T-helper 17 cell (primary cell): ENCODE measurements at regions not wholly inside any gene's neighbourhood (a gene's known extent, or its start where the extent isn't known, plus 50 kb on each side); places are given as distances from the start of the nearest gene placed in this dataset.
"Not testable (repeated sequence)": the region's sequence is repeated elsewhere in the genome, so short reads cannot be mapped to it uniquely, and the experiment has no call there.

Source experiments
- ATAC-seq: fragments of 150-1000 bp; cut with Tn5 transposase; 2 replicates; pipeline ENCODE4 v1.10.0; 2021; ENCODE audit warnings: mild to moderate bottlenecking, moderate library complexity
- DNase-seq, 3 donors: peaks; one replicate each; pipeline versions ENCODE4 v3.0.0 to v3.0.0-alpha.2; 2020 to 2021
- H3K9me3 ChIP-seq: one replicate; pipeline ENCODE4 v1.7.0; 2013; ENCODE audit warnings: low read length, mild to moderate bottlenecking; ENCODE audit not compliant: control insufficient read depth, poor library complexity, severe bottlenecking
- H3K27ac Mint-ChIP-seq: one replicate; pipeline ENCODE4 v1.8.0; 2022; ENCODE audit warnings: mild to moderate bottlenecking, moderate library complexity, mixed read lengths
- H3K27me3 Mint-ChIP-seq: one replicate; pipeline ENCODE4 v1.8.0; 2022; ENCODE audit warnings: mixed read lengths
- H3K36me3 Mint-ChIP-seq: one replicate; pipeline ENCODE4 v1.8.0; 2022; ENCODE audit warnings: low read depth, mixed read lengths
- H3K4me1 Mint-ChIP-seq: one replicate; pipeline ENCODE4 v1.8.0; 2022; ENCODE audit warnings: mild to moderate bottlenecking, mixed read lengths
- H3K4me3 Mint-ChIP-seq: one replicate; pipeline ENCODE4 v1.8.0; 2022; ENCODE audit warnings: mild to moderate bottlenecking, moderate library complexity, mixed read lengths

- Mint-ChIP-seq H3K27ac (no peak overlapping the region), H3K36me3 (no peaks in the 10 kb centered on the region), H3K27me3 (no peaks in the 10 kb centered on the region), H3K4me1 (no peaks in the 10 kb centered on the region), H3K4me3 (no peak overlapping the region)
- no peak for DNase-seq
- no peak for ATAC-seq
- no peaks in the 10 kb centered on the region for H3K9me3 ChIP-seq
These were observed 143.5 kb upstream of the TOX3 start for GRCh38 chr16:52690468-52690867.

- no peak overlapping the region for H3K4me3 Mint-ChIP-seq
- no peaks in the 10 kb centered on the region for H3K27me3 Mint-ChIP-seq
- no peak for DNase-seq
- no peak overlapping the region for H3K27ac Mint-ChIP-seq
- H3K9me3 ChIP-seq: no peaks in the 10 kb centered on the region
- H3K4me1 Mint-ChIP-seq: no peaks in the 10 kb centered on the region
- ATAC-seq: no peak
- no peaks in the 10 kb centered on the region for H3K36me3 Mint-ChIP-seq
These were observed 134.1 kb upstream of the TOX3 start for GRCh38 chr16:52680993-52681392.

- H3K9me3 ChIP-seq: no peaks in the 10 kb centered on the region
- Mint-ChIP-seq H3K4me1 (no peaks in the 10 kb centered on the region), H3K36me3 (no peaks in the 10 kb centered on the region), H3K4me3 (no peak overlapping the region), H3K27me3 (no peaks in the 10 kb centered on the region), H3K27ac (no peak overlapping the region)
- DNase-seq (no peak), ATAC-seq (no peak)
These were observed 130.6 kb upstream of the TOX3 start for GRCh38 chr16:52677501-52677900.

GRCh38 chr16:52676959-52677358 is 130.0 kb upstream of the TOX3 start:
- DNase-seq: no peak
- Mint-ChIP-seq H3K27me3 (no peaks in the 10 kb centered on the region), H3K4me3 (no peak overlapping the region), H3K27ac (no peak overlapping the region), H3K4me1 (no peaks in the 10 kb centered on the region), H3K36me3 (no peaks in the 10 kb centered on the region)
- no peak for ATAC-seq
- H3K9me3 ChIP-seq: no peaks in the 10 kb centered on the region

GRCh38 chr16:52671590-52671989 is 124.6 kb upstream of the TOX3 start:
- Mint-ChIP-seq H3K27ac (no peak overlapping the region), H3K4me3 (no peak overlapping the region), H3K4me1 (no peaks in the 10 kb centered on the region), H3K27me3 (no peaks in the 10 kb centered on the region), H3K36me3 (no peaks in the 10 kb centered on the region)
- H3K9me3 ChIP-seq: no peaks in the 10 kb centered on the region
- DNase-seq: no peak
- ATAC-seq: no peak

GRCh38 chr16:52657924-52658323 is 111.0 kb upstream of the TOX3 start:
- ATAC-seq: no peak
- no peaks in the 10 kb centered on the region for H3K4me1 Mint-ChIP-seq
- no peaks in the 10 kb centered on the region for H3K27me3 Mint-ChIP-seq
- H3K27ac Mint-ChIP-seq: no peak overlapping the region
- H3K36me3 Mint-ChIP-seq: no peaks in the 10 kb centered on the region
- H3K9me3 ChIP-seq: no peaks in the 10 kb centered on the region
- no peak overlapping the region for H3K4me3 Mint-ChIP-seq
- DNase-seq: no peak

- DNase-seq, H3K27ac Mint-ChIP-seq, H3K4me3 Mint-ChIP-seq, H3K9me3 ChIP-seq, H3K36me3 Mint-ChIP-seq, H3K27me3 Mint-ChIP-seq, ATAC-seq, H3K4me1 Mint-ChIP-seq: not testable (repeated sequence)
These were observed 109.0 kb upstream of the TOX3 start for GRCh38 chr16:52655916-52656315.

GRCh38 chr16:52655156-52655555 is 108.2 kb upstream of the TOX3 start:
- H3K9me3 ChIP-seq, H3K4me1 Mint-ChIP-seq, DNase-seq, ATAC-seq, H3K4me3 Mint-ChIP-seq, H3K27me3 Mint-ChIP-seq, H3K36me3 Mint-ChIP-seq, H3K27ac Mint-ChIP-seq: not testable (repeated sequence)

- H3K4me1 Mint-ChIP-seq: no peaks in the 10 kb centered on the region
- H3K27ac Mint-ChIP-seq: no peak overlapping the region
- no peaks in the 10 kb centered on the region for H3K9me3 ChIP-seq
- DNase-seq (no peak), ATAC-seq (no peak)
- no peak overlapping the region for H3K4me3 Mint-ChIP-seq
- H3K36me3 Mint-ChIP-seq: no peaks in the 10 kb centered on the region
- H3K27me3 Mint-ChIP-seq: no peaks in the 10 kb centered on the region
These were observed 105.1 kb upstream of the TOX3 start for GRCh38 chr16:52652033-52652432.

- no peaks in the 10 kb centered on the region for H3K4me1 Mint-ChIP-seq
These were observed 103.8 kb upstream of the TOX3 start for GRCh38 chr16:52650789-52651188.

GRCh38 chr16:52650318-52650717 is 103.4 kb upstream of the TOX3 start:
- H3K9me3 ChIP-seq: no peaks in the 10 kb centered on the region
- no peaks in the 10 kb centered on the region for H3K27me3 Mint-ChIP-seq
- no peak overlapping the region for H3K4me3 Mint-ChIP-seq
- no peaks in the 10 kb centered on the region for H3K36me3 Mint-ChIP-seq
- no peak overlapping the region for H3K27ac Mint-ChIP-seq
- DNase-seq (no peak), ATAC-seq (no peak)
- H3K4me1 Mint-ChIP-seq: no peaks in the 10 kb centered on the region

More at GRCh38 chr16:52650789-52651188, 103.8 kb upstream of the TOX3 start:
- ATAC-seq (no peak), DNase-seq (no peak)
- no peaks in the 10 kb centered on the region for H3K9me3 ChIP-seq
- Mint-ChIP-seq H3K27me3 (no peaks in the 10 kb centered on the region), H3K4me3 (no peak overlapping the region), H3K36me3 (no peaks in the 10 kb centered on the region), H3K27ac (no peak overlapping the region)

GRCh38 chr16:52649870-52650269 is 102.9 kb upstream of the TOX3 start:
- Mint-ChIP-seq H3K4me3 (no peak overlapping the region), H3K36me3 (no peaks in the 10 kb centered on the region), H3K27ac (no peak overlapping the region), H3K4me1 (no peaks in the 10 kb centered on the region), H3K27me3 (no peaks in the 10 kb centered on the region)
- DNase-seq (no peak), ATAC-seq (no peak)
- no peaks in the 10 kb centered on the region for H3K9me3 ChIP-seq

GRCh38 chr16:52647588-52647987 is 100.6 kb upstream of the TOX3 start:
- no peak for DNase-seq
- ATAC-seq: no peak
- no peaks in the 10 kb centered on the region for H3K36me3 Mint-ChIP-seq
- no peaks in the 10 kb centered on the region for H3K4me1 Mint-ChIP-seq
- no peak overlapping the region for H3K4me3 Mint-ChIP-seq
- H3K27ac Mint-ChIP-seq: no peak overlapping the region
- no peaks in the 10 kb centered on the region for H3K9me3 ChIP-seq
- H3K27me3 Mint-ChIP-seq: no peaks in the 10 kb centered on the region

- no peaks in the 10 kb centered on the region for H3K36me3 Mint-ChIP-seq
- DNase-seq: no peak
- no peaks in the 10 kb centered on the region for H3K9me3 ChIP-seq
- no peaks in the 10 kb centered on the region for H3K27me3 Mint-ChIP-seq
- H3K4me3 Mint-ChIP-seq: no peak overlapping the region
- no peak overlapping the region for H3K27ac Mint-ChIP-seq
- no peaks in the 10 kb centered on the region for H3K4me1 Mint-ChIP-seq
- no peak for ATAC-seq
These were observed 96.1 kb upstream of the TOX3 start for GRCh38 chr16:52643006-52643405.

- ATAC-seq (no peak), DNase-seq (no peak)
- no peaks in the 10 kb centered on the region for H3K36me3 Mint-ChIP-seq
- H3K27ac Mint-ChIP-seq: no peak overlapping the region
- H3K9me3 ChIP-seq: no peaks in the 10 kb centered on the region
- no peaks in the 10 kb centered on the region for H3K4me1 Mint-ChIP-seq
- H3K4me3 Mint-ChIP-seq: no peak overlapping the region
- H3K27me3 Mint-ChIP-seq: no peaks in the 10 kb centered on the region
These were observed 87.6 kb upstream of the TOX3 start for GRCh38 chr16:52634528-52634927.
